GM12891 (cell line): ENCODE measurements at regions not wholly inside any gene's neighbourhood (a gene's known extent, or its start where the extent isn't known, plus 50 kb on each side); places are given as distances from the start of the nearest gene placed in this dataset.

ENCODE experiments used
- POLR2A ChIP-seq: IDR thresholded peaks from 2 replicates; pipeline ENCODE4 v1.6.1; 2011; ENCODE audit warnings: low read depth, low read length, control low read depth
- POLR2AphosphoS5 ChIP-seq: IDR thresholded peaks from 2 replicates; pipeline ENCODE4 v1.6.1; 2011; ENCODE audit warnings: low read depth, low read length, control low read depth
- POU2F2 ChIP-seq: IDR thresholded peaks from 2 replicates; pipeline ENCODE4 v1.6.1; 2011; ENCODE audit warnings: low read depth, mild to moderate bottlenecking, control low read depth, low read length, moderate library complexity
- SPI1 ChIP-seq: IDR thresholded peaks from 2 replicates; pipeline ENCODE4 v1.6.1; 2011; ENCODE audit warnings: low read depth, low read length, control low read depth

DNA sequence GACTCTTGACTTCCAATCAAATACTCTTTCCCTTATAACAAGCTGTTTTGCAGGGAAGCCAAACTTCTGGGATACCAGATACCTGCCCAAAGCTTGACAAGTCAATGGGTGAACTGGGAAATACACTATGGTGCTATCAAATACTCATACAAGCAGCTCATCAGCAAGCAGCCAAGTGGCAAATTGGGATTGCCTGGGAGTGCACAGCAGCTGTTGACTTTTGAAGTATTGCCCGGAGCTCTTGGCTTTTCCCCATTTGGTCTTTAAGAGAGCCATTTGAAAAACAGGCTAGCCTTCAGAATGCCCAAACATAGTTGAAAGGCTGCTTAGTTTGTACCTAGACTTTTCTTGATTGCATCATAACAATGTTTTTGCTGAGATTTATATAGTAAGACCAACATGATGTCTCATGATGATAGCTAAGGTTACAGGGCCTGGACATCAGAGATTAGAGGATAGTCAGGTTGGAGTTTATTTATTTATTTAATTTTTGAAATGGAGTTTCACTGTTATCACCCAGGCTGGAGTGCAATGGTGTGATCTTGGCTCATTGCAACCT lies 210.1 kb upstream of the ZNF608 start:
- TF ChIP-seq POLR2AphosphoS5 (no peak), POLR2A (no peak), SPI1 (no peak), POU2F2 (no peak)
